ENCODE measurements at regions not wholly inside any gene's neighbourhood (a gene's known extent, or its start where the extent isn't known, plus 50 kb on each side); places are given as distances from the start of the nearest gene placed in this dataset.

- H3K79me2 ChIP-seq (ENCODE audit: insufficient read depth, low read length) = no peaks in the 10 kb centered on the region
- H3K27ac Mint-ChIP-seq = no peak overlapping the region
Measured at GRCh38 chr5:68446487-68446894, 230.9 kb downstream of the PIK3R1 start.

GRCh38 chr5:68447136-68447929, 231.8 kb downstream of the PIK3R1 start:
- H3K27ac Mint-ChIP-seq = no peak overlapping the region
- no peaks in the 10 kb centered on the region for H3K4me1 Mint-ChIP-seq
- TF ChIP-seq CTCF (IDR thresholded peaks at IDR 0.05) = no peak
- no peaks in the 10 kb centered on the region for H3K36me3 ChIP-seq (replicated peaks in 1 of 2; ENCODE audit: control insufficient read depth in 1 of 2, insufficient read depth in 2 of 2, low read length in 2 of 2)
- H3K9me3 Mint-ChIP-seq = no peaks in the 10 kb centered on the region
- H3K4me1 ChIP-seq (ENCODE audit: control insufficient read depth in 1 of 2, insufficient read depth in 2 of 2, low read length in 2 of 2) = no peaks in the 10 kb centered on the region
- H3K4me2 ChIP-seq (replicated peaks; ENCODE audit: extremely low read depth, low read length, poor library complexity, severe bottlenecking) = no peak overlapping the region
- H2AFZ ChIP-seq (ENCODE audit: insufficient read depth, low read depth, low read length, poor library complexity, severe bottlenecking) = no peak overlapping the region
- H4K20me1 ChIP-seq (ENCODE audit: insufficient read depth, low read length) = no peaks in the 10 kb centered on the region
- DNase-seq = no peak
- H3K27ac ChIP-seq (ENCODE audit: low read depth in 1 of 2, low read length in 2 of 2) = no peak overlapping the region
- H3K27me3 Mint-ChIP-seq (ENCODE audit: low read depth in 3 of 3) = peaks cover 0 to 4% (median 1%) of the 10 kb centered on the region in 3 donors
- intact Hi-C loops (cut with micrococcal nuclease) = no loop called here
- no peak overlapping the region for H3K4me3 Mint-ChIP-seq
- H3K27me3 ChIP-seq (ENCODE audit: control insufficient read depth in 2 of 2, insufficient read depth in 2 of 2, low read length in 2 of 2) = no peaks in the 10 kb centered on the region
- H3K4me3 ChIP-seq (replicated peaks in 1 of 3; ENCODE audit: low read depth in 2 of 3, low read length in 3 of 3) = no peak overlapping the region
- H3K9me3 ChIP-seq (replicated peaks in 1 of 2; ENCODE audit: control insufficient read depth in 1 of 2, insufficient read depth in 1 of 2, low read length in 2 of 2) = no peaks in the 10 kb centered on the region
- no peaks in the 10 kb centered on the region for H3K79me2 ChIP-seq (ENCODE audit: insufficient read depth, low read length)
- no CpG with 5 or more reads among the region's 6 CpGs for WGBS (ENCODE audit: insufficient coverage)
- no peak overlapping the region for H3K9ac ChIP-seq (ENCODE audit: insufficient read depth, low read length, poor library complexity, severe bottlenecking)
- no peaks in the 10 kb centered on the region for H3K36me3 Mint-ChIP-seq

More at GRCh38 chr5:68446487-68446894, 230.9 kb downstream of the PIK3R1 start:
- Histone ChIP-seq H3K4me2 (replicated peaks; ENCODE audit: extremely low read depth, low read length, poor library complexity, severe bottlenecking) (no peak overlapping the region), H4K20me1 (ENCODE audit: insufficient read depth, low read length) (no peaks in the 10 kb centered on the region), H2AFZ (ENCODE audit: insufficient read depth, low read depth, low read length, poor library complexity, severe bottlenecking) (no peak overlapping the region), H3K27ac (ENCODE audit: low read depth in 1 of 2, low read length in 2 of 2) (no peak overlapping the region), H3K27me3 (ENCODE audit: control insufficient read depth in 2 of 2, insufficient read depth in 2 of 2, low read length in 2 of 2) (no peaks in the 10 kb centered on the region), H3K4me3 (replicated peaks in 1 of 3; ENCODE audit: low read depth in 2 of 3, low read length in 3 of 3) (no peak overlapping the region), H3K9me3 (replicated peaks in 1 of 2; ENCODE audit: control insufficient read depth in 1 of 2, insufficient read depth in 1 of 2, low read length in 2 of 2) (no peaks in the 10 kb centered on the region), H3K36me3 (replicated peaks in 1 of 2; ENCODE audit: control insufficient read depth in 1 of 2, insufficient read depth in 2 of 2, low read length in 2 of 2) (no peaks in the 10 kb centered on the region), H3K4me1 (ENCODE audit: control insufficient read depth in 1 of 2, insufficient read depth in 2 of 2, low read length in 2 of 2) (no peaks in the 10 kb centered on the region), H3K9ac (ENCODE audit: insufficient read depth, low read length, poor library complexity, severe bottlenecking) (no peak overlapping the region)
- Mint-ChIP-seq H3K36me3 (no peaks in the 10 kb centered on the region), H3K9me3 (no peaks in the 10 kb centered on the region), H3K4me3 (no peak overlapping the region), H3K27me3 (ENCODE audit: low read depth in 3 of 3) (peaks cover 0 to 4% (median 1%) of the 10 kb centered on the region in 3 donors), H3K4me1 (no peaks in the 10 kb centered on the region)
- 90% methylated on average over 1 of the region's 1 CpG for WGBS (ENCODE audit: insufficient coverage)
- intact Hi-C loops (cut with micrococcal nuclease) = no loop called here
- no peak for TF ChIP-seq CTCF (IDR thresholded peaks at IDR 0.05)
- no peak for DNase-seq

All from CD14-positive monocyte (primary cell).